ENCODE measurements at regions not wholly inside any gene's neighbourhood (a gene's known extent, or its start where the extent isn't known, plus 50 kb on each side); places are given as distances from the start of the nearest gene placed in this dataset.

DNA sequence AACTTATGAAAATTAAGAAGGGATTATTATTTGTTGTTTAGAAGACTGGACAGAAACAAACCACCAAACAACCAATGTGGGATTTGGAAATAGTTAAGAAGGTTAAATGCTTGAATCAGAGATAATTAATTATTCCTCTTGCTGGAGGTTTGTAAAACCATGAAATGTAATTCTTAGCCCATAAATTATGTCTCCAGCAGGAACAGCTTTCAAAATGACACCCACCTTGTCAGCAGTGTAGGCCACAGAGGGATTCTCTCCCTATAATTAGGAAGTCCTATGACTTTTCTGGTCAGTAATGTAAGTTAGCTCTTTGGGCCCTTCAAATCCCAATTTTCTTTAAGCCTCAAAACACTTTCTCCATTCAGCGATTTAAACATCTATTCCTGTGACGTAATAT, 63.3 kb downstream of the DRD1 start:
- TF ChIP-seq POLR2A (IDR thresholded peaks at IDR 0.05) (no peak), CTCF (IDR thresholded peaks at IDR 0.05) (no peak), POLR2AphosphoS5 (IDR thresholded peaks at IDR 0.05) (no peak)

All from sigmoid colon (tissue), 4 donors.